ENCODE measurements at regions not wholly inside any gene's neighbourhood (a gene's known extent, or its start where the extent isn't known, plus 50 kb on each side); places are given as distances from the start of the nearest gene placed in this dataset.
A peak's percentile ranks its signal among the peaks of the same experiment; 100 is the strongest.
"Not testable (repeated sequence)": the region's sequence is repeated elsewhere in the genome, so short reads cannot be mapped to it uniquely, and the experiment has no call there.

DNA sequence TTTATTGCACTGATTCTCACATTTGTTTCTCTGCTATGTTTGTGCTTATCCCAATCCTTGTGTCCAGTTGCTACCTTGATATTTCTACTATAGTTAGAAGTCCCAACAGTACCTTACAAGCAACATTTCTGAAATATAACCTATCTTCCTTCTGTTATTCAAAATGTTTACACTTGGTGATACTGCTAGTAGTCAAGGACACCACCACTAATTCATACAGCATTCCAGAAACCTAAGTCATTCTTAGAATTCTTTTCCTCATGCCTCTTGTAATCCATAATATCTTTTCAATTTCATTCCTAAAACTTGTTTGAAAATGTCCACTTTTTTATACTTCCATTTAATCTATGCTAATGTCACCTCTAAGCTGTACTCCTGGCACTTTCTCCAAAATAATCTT, 2132.1 kb downstream of the NCAM2 start:
- POLR2A ChIA-PET (ENCODE audit: low non-redundant PET): no interaction called here
- no peak overlapping the region for H3K27ac ChIP-seq
- DNase-seq (ENCODE audit: low spot score): no peak
- CTCF ChIA-PET: no interaction called here
- TF ChIP-seq, protein P1, sequence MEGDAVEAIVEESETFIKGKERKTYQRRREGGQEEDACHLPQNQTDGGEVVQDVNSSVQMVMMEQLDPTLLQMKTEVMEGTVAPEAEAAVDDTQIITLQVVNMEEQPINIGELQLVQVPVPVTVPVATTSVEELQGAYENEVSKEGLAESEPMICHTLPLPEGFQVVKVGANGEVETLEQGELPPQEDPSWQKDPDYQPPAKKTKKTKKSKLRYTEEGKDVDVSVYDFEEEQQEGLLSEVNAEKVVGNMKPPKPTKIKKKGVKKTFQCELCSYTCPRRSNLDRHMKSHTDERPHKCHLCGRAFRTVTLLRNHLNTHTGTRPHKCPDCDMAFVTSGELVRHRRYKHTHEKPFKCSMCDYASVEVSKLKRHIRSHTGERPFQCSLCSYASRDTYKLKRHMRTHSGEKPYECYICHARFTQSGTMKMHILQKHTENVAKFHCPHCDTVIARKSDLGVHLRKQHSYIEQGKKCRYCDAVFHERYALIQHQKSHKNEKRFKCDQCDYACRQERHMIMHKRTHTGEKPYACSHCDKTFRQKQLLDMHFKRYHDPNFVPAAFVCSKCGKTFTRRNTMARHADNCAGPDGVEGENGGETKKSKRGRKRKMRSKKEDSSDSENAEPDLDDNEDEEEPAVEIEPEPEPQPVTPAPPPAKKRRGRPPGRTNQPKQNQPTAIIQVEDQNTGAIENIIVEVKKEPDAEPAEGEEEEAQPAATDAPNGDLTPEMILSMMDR (conservative IDR thresholded peaks at IDR 0.05; ENCODE audit: low read depth): no peak

GRCh38 chr21:23131177-23131576, 2133.0 kb downstream of the NCAM2 start:
- peak; percentile 3 for DNase-seq (ENCODE audit: low spot score)
- CTCF ChIA-PET: no interaction called here

DNA sequence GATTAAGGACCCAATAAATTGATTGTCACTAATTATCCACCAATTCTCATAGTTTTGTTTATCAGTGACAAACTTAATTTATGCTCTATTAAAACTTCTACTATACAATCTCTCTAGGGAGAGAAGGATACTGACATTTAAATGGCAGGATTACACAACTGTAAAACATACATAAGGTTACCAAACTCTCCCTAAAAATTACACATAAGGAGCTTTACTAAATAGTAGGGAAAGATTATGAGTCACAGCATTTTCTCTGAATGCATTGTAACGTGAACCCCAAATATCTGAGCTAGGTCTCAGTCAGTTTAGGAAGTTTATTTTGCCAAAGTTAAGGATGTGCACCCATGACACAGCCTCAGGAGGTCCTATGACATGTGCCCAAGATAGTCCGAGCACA, 2140.6 kb downstream of the NCAM2 start:
- DNase-seq (ENCODE audit: low spot score): no peak
- ChIA-PET CTCF (no interaction called here), POLR2A (ENCODE audit: low non-redundant PET) (no interaction called here)
- no peak overlapping the region for H3K27ac ChIP-seq
- TF ChIP-seq, protein P1 (conservative IDR thresholded peaks at IDR 0.05; ENCODE audit: low read depth): no peak

More at GRCh38 chr21:23131177-23131576, 2133.0 kb downstream of the NCAM2 start:
- H3K27ac ChIP-seq: no peak overlapping the region
- TF ChIP-seq, protein P1 (conservative IDR thresholded peaks at IDR 0.05; ENCODE audit: low read depth): no peak
- POLR2A ChIA-PET (ENCODE audit: low non-redundant PET): no interaction called here

- CTCF ChIA-PET: interaction anchor here (0.6 to 0.7 kb wide), 2 partner anchors 31 to 1078 kb away, joined by 3 read pairs; no protein-coding TSS in a partner anchor
- POLR2A ChIA-PET (ENCODE audit: low non-redundant PET): no interaction called here
These were observed 2153.9 kb downstream of the NCAM2 start for GRCh38 chr21:23152130-23152529.

GRCh38 chr21:23153842-23154241, 2155.6 kb downstream of the NCAM2 start:
- DNase-seq (ENCODE audit: low spot score); POLR2A ChIA-PET (ENCODE audit: low non-redundant PET); CTCF ChIA-PET; H3K27ac ChIP-seq: not testable (repeated sequence)

More at GRCh38 chr21:23152130-23152529, 2153.9 kb downstream of the NCAM2 start:
- DNase-seq (ENCODE audit: low spot score): no peak
- no peak overlapping the region for H3K27ac ChIP-seq
- TF ChIP-seq, protein P1 (conservative IDR thresholded peaks at IDR 0.05; ENCODE audit: low read depth): no peak

- CTCF ChIA-PET: no interaction called here
- TF ChIP-seq, protein P1 (conservative IDR thresholded peaks at IDR 0.05; ENCODE audit: low read depth): no peak
- DNase-seq (ENCODE audit: low spot score): no peak
These were observed 2157.1 kb downstream of the NCAM2 start for GRCh38 chr21:23155281-23155680.

DNA sequence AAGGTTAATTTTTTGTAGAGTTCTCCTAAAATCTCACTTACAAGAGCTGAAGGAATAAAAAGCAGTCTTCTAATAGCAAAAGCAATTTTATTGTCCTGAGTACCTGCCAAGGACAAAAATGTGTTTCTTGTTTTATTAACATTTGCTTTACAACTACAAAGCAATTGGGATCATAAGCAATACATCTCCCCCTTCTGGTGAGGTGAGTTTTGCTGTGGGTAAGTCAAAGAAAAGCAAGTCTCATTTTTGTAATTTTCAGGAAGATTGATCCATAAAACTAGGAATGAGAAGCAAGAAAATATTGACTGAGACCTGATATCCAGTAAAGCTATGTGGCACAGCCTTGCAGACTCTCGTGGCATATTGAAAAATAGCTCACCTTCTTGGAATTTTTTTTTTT, 2162.7 kb downstream of the NCAM2 start:
- no peak for DNase-seq (ENCODE audit: low spot score)
- ChIA-PET CTCF (no interaction called here), POLR2A (ENCODE audit: low non-redundant PET) (no interaction called here)
- H3K27ac ChIP-seq: no peak overlapping the region
- TF ChIP-seq, protein P1 (conservative IDR thresholded peaks at IDR 0.05; ENCODE audit: low read depth): no peak

More at GRCh38 chr21:23155281-23155680, 2157.1 kb downstream of the NCAM2 start:
- POLR2A ChIA-PET (ENCODE audit: low non-redundant PET): no interaction called here
- no peak overlapping the region for H3K27ac ChIP-seq
